NOMO-1 treated with DMSO at 0.1 percent for 48 hours (cell line): ENCODE measurements at regions not wholly inside any gene's neighbourhood (a gene's known extent, or its start where the extent isn't known, plus 50 kb on each side); places are given as distances from the start of the nearest gene placed in this dataset.
"Not testable (repeated sequence)": the region's sequence is repeated elsewhere in the genome, so short reads cannot be mapped to it uniquely, and the experiment has no call there.

Experiments used
- DNase-seq: peaks from one replicate; lab custom pipeline; 2025; ENCODE audit not compliant: unreplicated experiment; lab: John Stamatoyannopoulos, UW

- not testable (repeated sequence) for DNase-seq
Measured at GRCh38 chr13:79836121-79836520, 355.2 kb downstream of the NDFIP2 start.

GRCh38 chr13:79834876-79835275, 353.9 kb downstream of the NDFIP2 start:
- no peak for DNase-seq

- no peak for DNase-seq
Measured at GRCh38 chr13:79833991-79834390, 353.0 kb downstream of the NDFIP2 start.

- no peak for DNase-seq
Measured at GRCh38 chr13:79831556-79831955, 350.6 kb downstream of the NDFIP2 start.

GRCh38 chr13:79830945-79831344, 350.0 kb downstream of the NDFIP2 start:
- DNase-seq = no peak

- no peak for DNase-seq
Measured at GRCh38 chr13:79830426-79830825, 349.5 kb downstream of the NDFIP2 start.

- no peak for DNase-seq
Measured at GRCh38 chr13:79829880-79830279, 348.9 kb downstream of the NDFIP2 start.

- no peak for DNase-seq
Measured at GRCh38 chr13:79825959-79826358, 345.0 kb downstream of the NDFIP2 start.

- no peak for DNase-seq
Measured at GRCh38 chr13:79815041-79815440, 334.1 kb downstream of the NDFIP2 start.

- peak; percentile 70 for DNase-seq
Measured at GRCh38 chr13:79812070-79812850, 331.3 kb downstream of the NDFIP2 start.

GRCh38 chr13:79811170-79811569, 330.2 kb downstream of the NDFIP2 start:
- no peak for DNase-seq

- DNase-seq = no peak
Measured at GRCh38 chr13:79810669-79811068, 329.7 kb downstream of the NDFIP2 start.

GRCh38 chr13:79810018-79810417, 329.1 kb downstream of the NDFIP2 start:
- DNase-seq = no peak

GRCh38 chr13:79808475-79808874, 327.5 kb downstream of the NDFIP2 start:
- no peak for DNase-seq

- no peak for DNase-seq
Measured at GRCh38 chr13:79807554-79807953, 326.6 kb downstream of the NDFIP2 start.

GRCh38 chr13:79806821-79807220, 325.9 kb downstream of the NDFIP2 start:
- DNase-seq = no peak

- DNase-seq = no peak
Measured at GRCh38 chr13:79805317-79805716, 324.4 kb downstream of the NDFIP2 start.

- no peak for DNase-seq
Measured at GRCh38 chr13:79803989-79804388, 323.0 kb downstream of the NDFIP2 start.

- DNase-seq = no peak
Measured at GRCh38 chr13:79803296-79803695, 322.3 kb downstream of the NDFIP2 start.

GRCh38 chr13:79802389-79803085, 321.6 kb downstream of the NDFIP2 start:
- DNase-seq = no peak

GRCh38 chr13:79799059-79799867, 318.3 kb downstream of the NDFIP2 start:
- DNase-seq = no peak

- DNase-seq = no peak
Measured at GRCh38 chr13:79796136-79796535, 315.2 kb downstream of the NDFIP2 start.
